Epithelial cell of proximal tubule (primary cell): ENCODE measurements at regions not wholly inside any gene's neighbourhood (a gene's known extent, or its start where the extent isn't known, plus 50 kb on each side); places are given as distances from the start of the nearest gene placed in this dataset.

Experiments used
- DNase-seq: peaks from one replicate; pipeline ENCODE4 v3.0.0-alpha.2; 2011; ENCODE audit warnings: low read depth
- H3K4me3 ChIP-seq: 2 replicates; pipeline ENCODE4 v1.5.1; 2011; ENCODE audit warnings: low read depth, mild to moderate bottlenecking, low read length
- CTCF ChIP-seq: conservative IDR thresholded peaks from 2 replicates; pipeline ENCODE4 v1.5.1; 2012; ENCODE audit warnings: low read depth, mild to moderate bottlenecking, low read length

- H3K4me3 ChIP-seq, result no peak overlapping the region
- TF ChIP-seq CTCF, result no peak
Observed at GRCh38 chr5:85148701-85149100, 764.0 kb upstream of the EDIL3 start.

DNA sequence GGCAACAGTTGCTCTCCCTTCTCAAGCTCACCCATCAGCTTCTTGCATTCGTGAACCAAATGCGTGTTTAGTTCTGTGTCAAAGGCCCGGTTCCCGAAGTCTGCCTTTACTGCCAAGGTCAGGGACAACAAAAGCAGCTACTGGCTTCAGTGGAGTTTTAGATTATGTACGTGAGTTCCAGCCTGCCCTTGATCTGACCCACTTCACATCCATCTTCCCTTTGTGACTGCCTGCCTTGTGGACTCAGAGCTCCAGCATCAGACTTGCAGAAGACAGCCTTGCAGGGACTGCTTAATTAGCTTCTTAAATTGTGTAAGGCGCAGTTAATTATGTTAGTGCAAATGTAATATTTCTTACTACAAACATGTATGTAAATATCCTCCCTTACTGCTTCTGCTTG lies 774.7 kb upstream of the EDIL3 start:
- no peak for DNase-seq
- H3K4me3 ChIP-seq, result no peak overlapping the region
- no peak for TF ChIP-seq CTCF

More at GRCh38 chr5:85148701-85149100, 764.0 kb upstream of the EDIL3 start:
- no peak for DNase-seq

- TF ChIP-seq CTCF, result no peak
- no peak overlapping the region for H3K4me3 ChIP-seq
- DNase-seq, result no peak
Observed at GRCh38 chr5:85168474-85168873, 783.8 kb upstream of the EDIL3 start.

DNA sequence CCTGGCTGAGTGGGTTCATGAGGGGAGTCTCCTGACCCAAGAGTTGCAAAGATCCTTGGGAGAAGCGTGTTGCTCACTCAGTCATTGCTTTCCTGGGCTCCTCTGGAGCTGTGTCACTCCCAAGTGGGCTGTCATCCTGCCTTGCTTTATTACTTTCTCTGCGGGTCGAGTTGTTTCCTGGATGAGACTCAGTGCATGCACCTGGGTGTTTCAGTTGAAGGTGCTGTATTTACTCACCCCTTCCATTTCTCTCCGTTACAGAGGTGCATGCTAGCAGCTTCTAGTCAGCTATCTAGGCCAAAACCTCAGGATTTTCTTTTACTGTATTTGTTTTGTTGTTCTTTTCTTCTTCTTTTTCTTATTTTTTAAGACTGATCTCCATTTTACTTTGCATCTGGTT lies 785.5 kb upstream of the EDIL3 start:
- no peak for TF ChIP-seq CTCF
- no peak overlapping the region for H3K4me3 ChIP-seq
- no peak for DNase-seq

GRCh38 chr5:85173469-85173868 lies 788.8 kb upstream of the EDIL3 start:
- DNase-seq, result no peak
- no peak for TF ChIP-seq CTCF
- H3K4me3 ChIP-seq, result no peak overlapping the region

GRCh38 chr5:85182344-85182743 lies 797.7 kb upstream of the EDIL3 start:
- no peak overlapping the region for H3K4me3 ChIP-seq
- no peak for DNase-seq
- no peak for TF ChIP-seq CTCF

DNA sequence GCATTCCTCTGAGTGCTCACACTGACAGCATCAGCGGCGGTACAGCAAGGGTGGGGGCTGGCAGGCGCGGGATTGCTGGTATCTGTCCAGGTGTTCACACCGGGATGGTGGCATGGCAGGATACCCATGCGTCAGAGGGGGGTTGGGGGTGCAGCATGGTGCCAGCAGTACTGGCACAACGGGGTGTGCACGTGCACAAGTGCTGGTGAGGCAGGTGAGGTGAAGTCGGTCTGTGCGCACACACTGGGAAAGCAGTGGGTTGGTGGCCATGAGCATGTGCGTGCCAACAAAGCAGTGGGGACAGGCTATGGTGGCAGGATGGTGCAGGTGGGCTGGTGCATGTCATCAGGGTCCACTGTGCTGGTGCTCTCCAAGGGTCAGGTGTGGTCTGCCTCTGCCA lies 819.6 kb upstream of the EDIL3 start:
- H3K4me3 ChIP-seq, result no peak overlapping the region
- DNase-seq, result no peak
- no peak for TF ChIP-seq CTCF
